PC-9 (cell line): ENCODE measurements at regions not wholly inside any gene's neighbourhood (a gene's known extent, or its start where the extent isn't known, plus 50 kb on each side); places are given as distances from the start of the nearest gene placed in this dataset.

Experiments used
- BruUV-seq: library from RNA; stranded (reverse); fragments of 400-500 nt; replicated peaks from 2 replicates; lab custom pipeline; 2021; lab: Mats Ljungman, UMichigan
- CTCF ChIA-PET: fragments of 300-600 bp; sonication (Branson Sonifier 250); formaldehyde crosslinking; loops from one replicate; lab custom pipeline; 2022; ENCODE audit warnings: antibody characterized with exemption; lab: Charles Lee
- POLR2A ChIA-PET: fragments of 300-600 bp; sonication (Branson Sonifier 250); formaldehyde crosslinking; loops from one replicate; lab custom pipeline; 2022; ENCODE audit warnings: antibody characterized with exemption; ENCODE audit not compliant: unreplicated experiment; lab: Charles Lee
- DNase-seq, 2 experiments: peaks; one replicate each; pipeline versions ENCODE4 v3.0.0 to v3.0.0-alpha.2; 2015 to 2022; ENCODE audit warnings: mixed read lengths in 1 of 2
- H2AFZ ChIP-seq: fragments of 200-600 bp; sonication (generic); 2 replicates; pipeline ENCODE4 v1.8.1; 2017; ENCODE audit warnings: antibody characterized with exemption
- H3F3A ChIP-seq: fragments of 200-600 bp; sonication (generic); 2 replicates; pipeline ENCODE4 v1.8.1; 2017; ENCODE audit warnings: antibody characterized with exemption, mild to moderate bottlenecking, low read depth; ENCODE audit not compliant: insufficient read depth
- H3K27ac ChIP-seq: fragments of 200-600 bp; sonication (generic); 2 replicates; pipeline ENCODE4 v1.6.1; 2016; ENCODE audit warnings: mixed run types
- H3K27me3 ChIP-seq: fragments of 200-600 bp; sonication (generic); 2 replicates; pipeline ENCODE4 v1.6.1; 2016; ENCODE audit warnings: low read depth, mixed run types; ENCODE audit not compliant: insufficient read depth
- H3K36me3 ChIP-seq: fragments of 200-600 bp; sonication (generic); 2 replicates; pipeline ENCODE4 v1.6.1; 2016; ENCODE audit warnings: low read depth, mixed run types
- H3K4me1 ChIP-seq: fragments of 200-600 bp; sonication (generic); replicated peaks from 2 replicates; pipeline ENCODE4 v1.6.1; 2016; ENCODE audit warnings: mixed run types; ENCODE audit not compliant: insufficient read depth
- H3K4me2 ChIP-seq: fragments of 200-600 bp; sonication (generic); 2 replicates; pipeline ENCODE4 v1.6.1; 2017; ENCODE audit warnings: mixed run types
- H3K4me3 ChIP-seq: fragments of 200-600 bp; sonication (generic); 2 replicates; pipeline ENCODE4 v1.6.1; 2016; ENCODE audit warnings: mixed run types
- H3K79me2 ChIP-seq: fragments of 200-600 bp; sonication (generic); 2 replicates; pipeline ENCODE4 v1.6.1; 2017; ENCODE audit warnings: low read depth, mixed run types
- H3K9me2 ChIP-seq: fragments of 200-600 bp; sonication (generic); 2 replicates; pipeline ENCODE4 v1.8.1; 2017; ENCODE audit warnings: mild to moderate bottlenecking; ENCODE audit not compliant: insufficient read depth
- H3K9me3 ChIP-seq: fragments of 200-600 bp; sonication (generic); 2 replicates; pipeline ENCODE4 v1.8.1; 2016; ENCODE audit warnings: low read depth; ENCODE audit not compliant: insufficient read depth
- H4K20me1 ChIP-seq: fragments of 200-600 bp; sonication (generic); 2 replicates; pipeline ENCODE4 v1.8.1; 2017; ENCODE audit not compliant: insufficient read depth
- EZH2 ChIP-seq: fragments of 200-600 bp; sonication (generic); IDR thresholded peaks from 2 replicates; pipeline ENCODE4 v1.8.0; 2017; ENCODE audit warnings: antibody characterized with exemption, low read depth
- intact Hi-C: fragments of 100-400 bp; cut with micrococcal nuclease; formaldehyde crosslinking; loops from one replicate; pipeline ENCODE4 v1.10.0; 2022; ENCODE audit not compliant: unreplicated experiment
- TF ChIP-seq, protein P1 (sequence below): fragments of 200-600 bp; sonication (generic); conservative IDR thresholded peaks from 2 replicates; pipeline ENCODE4 v1.6.1; 2017; ENCODE audit warnings: mixed run types, antibody characterized with exemption, mild to moderate bottlenecking, moderate library complexity

DNA sequence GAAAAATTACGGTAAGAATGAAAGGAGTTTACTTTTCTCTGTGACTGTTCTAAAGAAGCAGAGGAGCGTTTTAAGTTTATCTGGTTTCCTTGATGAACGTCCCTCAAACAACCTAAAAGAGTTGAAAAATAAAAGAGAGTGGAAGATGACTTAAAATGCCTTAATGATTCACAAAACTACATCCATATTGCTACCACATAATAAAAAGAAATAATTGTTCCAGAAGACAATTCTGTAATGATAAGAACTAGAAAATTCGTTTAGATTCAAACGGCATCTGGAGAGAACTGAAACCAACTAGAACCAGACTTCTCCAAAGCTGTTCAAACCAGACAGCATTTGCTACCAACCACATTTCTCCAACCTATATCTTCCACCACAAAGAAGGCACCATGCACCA, 68.1 kb downstream of the TEKT4 start:
- no peaks in the 10 kb centered on the region for H3K79me2 ChIP-seq
- peaks cover 100% of the 10 kb centered on the region for H3K27me3 ChIP-seq
- H3K9me2 ChIP-seq, result no peaks in the 10 kb centered on the region; the same call in 1 of the 2 replicates
- no peaks in the 10 kb centered on the region for H3F3A ChIP-seq
- no peak overlapping the region for H3K4me2 ChIP-seq
- BruUV-seq, result no TSS peak
- H3K4me1 ChIP-seq, result no peaks in the 10 kb centered on the region
- ChIA-PET CTCF (no interaction called here), POLR2A (interaction anchor here (0.6 kb wide), 1 partner anchor 667 kb away, joined by 13 read pairs; no protein-coding TSS in a partner anchor)
- no peaks in the 10 kb centered on the region for H3K36me3 ChIP-seq
- intact Hi-C loops, result loop anchor here (5.0 kb wide), 1 partner anchor 143 kb away; no protein-coding TSS in a partner anchor
- no peak overlapping the region for H3K4me3 ChIP-seq
- H3K9me3 ChIP-seq, result no peaks in the 10 kb centered on the region
- H3K27ac ChIP-seq, result no peak overlapping the region
- H2AFZ ChIP-seq, result no peak overlapping the region
- no peak for DNase-seq
- H4K20me1 ChIP-seq, result no peaks in the 10 kb centered on the region
- TF ChIP-seq EZH2, result no peak
- TF ChIP-seq, protein P1, sequence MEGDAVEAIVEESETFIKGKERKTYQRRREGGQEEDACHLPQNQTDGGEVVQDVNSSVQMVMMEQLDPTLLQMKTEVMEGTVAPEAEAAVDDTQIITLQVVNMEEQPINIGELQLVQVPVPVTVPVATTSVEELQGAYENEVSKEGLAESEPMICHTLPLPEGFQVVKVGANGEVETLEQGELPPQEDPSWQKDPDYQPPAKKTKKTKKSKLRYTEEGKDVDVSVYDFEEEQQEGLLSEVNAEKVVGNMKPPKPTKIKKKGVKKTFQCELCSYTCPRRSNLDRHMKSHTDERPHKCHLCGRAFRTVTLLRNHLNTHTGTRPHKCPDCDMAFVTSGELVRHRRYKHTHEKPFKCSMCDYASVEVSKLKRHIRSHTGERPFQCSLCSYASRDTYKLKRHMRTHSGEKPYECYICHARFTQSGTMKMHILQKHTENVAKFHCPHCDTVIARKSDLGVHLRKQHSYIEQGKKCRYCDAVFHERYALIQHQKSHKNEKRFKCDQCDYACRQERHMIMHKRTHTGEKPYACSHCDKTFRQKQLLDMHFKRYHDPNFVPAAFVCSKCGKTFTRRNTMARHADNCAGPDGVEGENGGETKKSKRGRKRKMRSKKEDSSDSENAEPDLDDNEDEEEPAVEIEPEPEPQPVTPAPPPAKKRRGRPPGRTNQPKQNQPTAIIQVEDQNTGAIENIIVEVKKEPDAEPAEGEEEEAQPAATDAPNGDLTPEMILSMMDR, result no peak

- H3K79me2 ChIP-seq, result no peaks in the 10 kb centered on the region
- ChIA-PET POLR2A (no interaction called here), CTCF (no interaction called here)
- TF ChIP-seq, protein P1, result no peak
- no peak for TF ChIP-seq EZH2
- H2AFZ ChIP-seq, result no peak overlapping the region
- no peak overlapping the region for H3K4me3 ChIP-seq
- no peaks in the 10 kb centered on the region for H3K9me2 ChIP-seq
- no peak overlapping the region for H3K4me2 ChIP-seq
- no TSS peak for BruUV-seq
- H3K27me3 ChIP-seq, result peaks cover 93% of the 10 kb centered on the region
- no peak for DNase-seq
- intact Hi-C loops, result no loop called here
- H4K20me1 ChIP-seq, result no peaks in the 10 kb centered on the region
- no peaks in the 10 kb centered on the region for H3K4me1 ChIP-seq
- H3K27ac ChIP-seq, result no peak overlapping the region
- no peaks in the 10 kb centered on the region for H3F3A ChIP-seq
- no peaks in the 10 kb centered on the region for H3K36me3 ChIP-seq
- H3K9me3 ChIP-seq, result no peaks in the 10 kb centered on the region
Measured at GRCh38 chr2:94947097-94948016, 76.1 kb downstream of the TEKT4 start.

- Histone ChIP-seq H3K4me3 (no peak overlapping the region), H3K27me3 (peaks cover 29% of the 10 kb centered on the region; the same call in 1 of the 2 replicates), H4K20me1 (no peaks in the 10 kb centered on the region), H3K4me1 (peaks cover 11% of the 10 kb centered on the region), H3K9me2 (no peaks in the 10 kb centered on the region), H3K79me2 (no peaks in the 10 kb centered on the region), H3F3A (no peaks in the 10 kb centered on the region), H2AFZ (no peak overlapping the region), H3K36me3 (no peaks in the 10 kb centered on the region), H3K9me3 (no peaks in the 10 kb centered on the region), H3K27ac (no peak overlapping the region), H3K4me2 (no peak overlapping the region)
- intact Hi-C loops, result loop anchor here (5.0 kb wide), 1 partner anchor 83 kb away; the partner anchor contains the start of gene TEKT4
- TF ChIP-seq EZH2, result no peak
- TF ChIP-seq, protein P1, result no peak
- POLR2A ChIA-PET, result no interaction called here
- DNase-seq, result no peak
- no TSS peak for BruUV-seq
- CTCF ChIA-PET, result interaction anchor here (0.6 kb wide), 1 partner anchor 159 kb away, joined by 3 read pairs; no protein-coding TSS in a partner anchor
Measured at GRCh38 chr2:94955702-94956101, 69.8 kb upstream of the MAL start.
